ENCODE measurements at regions not wholly inside any gene's neighbourhood (a gene's known extent, or its start where the extent isn't known, plus 50 kb on each side); places are given as distances from the start of the nearest gene placed in this dataset.
"Not testable (repeated sequence)": the region's sequence is repeated elsewhere in the genome, so short reads cannot be mapped to it uniquely, and the experiment has no call there.

- DNase-seq, result not testable (repeated sequence)
Measured at GRCh38 chr7:135872861-135873260, 104.3 kb downstream of the MTPN start.

GRCh38 chr7:135862586-135863340 is 114.2 kb upstream of the FAM180A start:
- DNase-seq, result no peak

- DNase-seq, result no peak
Measured at GRCh38 chr7:135859538-135859937, 110.9 kb upstream of the FAM180A start.

- no peak for DNase-seq
Measured at GRCh38 chr7:135858851-135859250, 110.2 kb upstream of the FAM180A start.

- no peak for DNase-seq
Measured at GRCh38 chr7:135858379-135858778, 109.8 kb upstream of the FAM180A start.

GRCh38 chr7:135857519-135858274 is 109.1 kb upstream of the FAM180A start:
- no peak for DNase-seq

- DNase-seq, result peak; percentile 9
Measured at GRCh38 chr7:135856356-135857144, 107.9 kb upstream of the FAM180A start.

- no peak for DNase-seq
Measured at GRCh38 chr7:135855846-135856245, 107.2 kb upstream of the FAM180A start.

GRCh38 chr7:135853499-135853898 is 104.9 kb upstream of the FAM180A start:
- DNase-seq, result no peak

- DNase-seq, result no peak
Measured at GRCh38 chr7:135853008-135853407, 104.4 kb upstream of the FAM180A start.

- no peak for DNase-seq
Measured at GRCh38 chr7:135847242-135847641, 98.6 kb upstream of the FAM180A start.

GRCh38 chr7:135846339-135846738 is 97.7 kb upstream of the FAM180A start:
- no peak for DNase-seq

GRCh38 chr7:135845415-135846075 is 96.9 kb upstream of the FAM180A start:
- no peak for DNase-seq

- DNase-seq, result no peak
Measured at GRCh38 chr7:135844903-135845302, 96.3 kb upstream of the FAM180A start.

- no peak for DNase-seq
Measured at GRCh38 chr7:135843214-135843613, 94.6 kb upstream of the FAM180A start.

- DNase-seq, result no peak
Measured at GRCh38 chr7:135842446-135843179, 94.0 kb upstream of the FAM180A start.

- DNase-seq, result no peak
Measured at GRCh38 chr7:135840591-135840990, 92.0 kb upstream of the FAM180A start.

GRCh38 chr7:135837675-135838074 is 89.1 kb upstream of the FAM180A start:
- DNase-seq, result no peak

- DNase-seq, result no peak
Measured at GRCh38 chr7:135834266-135834665, 85.7 kb upstream of the FAM180A start.

- no peak for DNase-seq
Measured at GRCh38 chr7:135833642-135834041, 85.0 kb upstream of the FAM180A start.

GRCh38 chr7:135831455-135832195 is 83.0 kb upstream of the FAM180A start:
- no peak for DNase-seq

GRCh38 chr7:135828604-135829003 is 80.0 kb upstream of the FAM180A start:
- DNase-seq, result no peak
